ENCODE measurements at regions not wholly inside any gene's neighbourhood (a gene's known extent, or its start where the extent isn't known, plus 50 kb on each side); places are given as distances from the start of the nearest gene placed in this dataset.

GRCh38 chr6:139894271-139894670 lies 519.8 kb upstream of the CITED2 start:
- Histone ChIP-seq H3K36me3 (ENCODE audit: insufficient read depth, low read length) (no peaks in the 10 kb centered on the region), H3K4me2 (ENCODE audit: low read length) (no peak overlapping the region), H4K20me1 (ENCODE audit: insufficient read depth) (no peaks in the 10 kb centered on the region), H3K9ac (ENCODE audit: low read length) (no peak overlapping the region), H3K27ac (ENCODE audit: low read length) (no peak overlapping the region), H3K27me3 (ENCODE audit: insufficient read depth, low read depth, low read length) (no peaks in the 10 kb centered on the region), H3K79me2 (replicated peaks; ENCODE audit: insufficient read depth, low read length) (no peaks in the 10 kb centered on the region), H3K9me2 (ENCODE audit: insufficient read depth, low read length) (no peaks in the 10 kb centered on the region), H3K4me3 (ENCODE audit: low read length) (no peak overlapping the region), H2AFZ (ENCODE audit: low read depth, low read length) (no peak overlapping the region), H3F3A (ENCODE audit: insufficient read depth, low read length, poor library complexity, severe bottlenecking) (peaks cover 3% of the 10 kb centered on the region), H3K9me3 (ENCODE audit: low read length) (no peaks in the 10 kb centered on the region)
- TF ChIP-seq EZH2 (IDR thresholded peaks at IDR 0.05; ENCODE audit: borderline replicate concordance, insufficient read depth, low read length, poor library complexity, severe bottlenecking) (no peak), REST (IDR thresholded peaks at IDR 0.05; ENCODE audit: borderline replicate concordance) (no peak), TAF1 (IDR thresholded peaks at IDR 0.05; ENCODE audit: low read depth) (no peak), RAD21 (conservative IDR thresholded peaks at IDR 0.05) (no peak), POLR2AphosphoS5 (IDR thresholded peaks at IDR 0.05) (no peak), MXI1 (conservative IDR thresholded peaks at IDR 0.05; ENCODE audit: poor library complexity, severe bottlenecking) (no peak), EP300 (conservative IDR thresholded peaks at IDR 0.05; ENCODE audit: poor library complexity, severe bottlenecking) (no peak), SMC3 (conservative IDR thresholded peaks at IDR 0.05; ENCODE audit: poor library complexity) (no peak), CTCF (IDR thresholded peaks at IDR 0.05; ENCODE audit: poor library complexity, severe bottlenecking) (no peak)

- H3F3A ChIP-seq (ENCODE audit: insufficient read depth, low read length, poor library complexity, severe bottlenecking) = peaks cover 6% of the 10 kb centered on the region
- no peaks in the 10 kb centered on the region for H3K27me3 ChIP-seq (ENCODE audit: insufficient read depth, low read depth, low read length)
- no peak overlapping the region for H3K9ac ChIP-seq (ENCODE audit: low read length)
- no peaks in the 10 kb centered on the region for H3K36me3 ChIP-seq (ENCODE audit: insufficient read depth, low read length)
- no peak overlapping the region for H3K27ac ChIP-seq (ENCODE audit: low read length)
- no peaks in the 10 kb centered on the region for H3K9me2 ChIP-seq (ENCODE audit: insufficient read depth, low read length)
- H3K4me2 ChIP-seq (ENCODE audit: low read length) = no peak overlapping the region
- H3K9me3 ChIP-seq (ENCODE audit: low read length) = no peaks in the 10 kb centered on the region
- H3K79me2 ChIP-seq (replicated peaks; ENCODE audit: insufficient read depth, low read length) = no peaks in the 10 kb centered on the region
- no peak overlapping the region for H3K4me3 ChIP-seq (ENCODE audit: low read length)
- H2AFZ ChIP-seq (ENCODE audit: low read depth, low read length) = no peak overlapping the region
- TF ChIP-seq SMC3 (conservative IDR thresholded peaks at IDR 0.05; ENCODE audit: poor library complexity) (no peak), REST (IDR thresholded peaks at IDR 0.05; ENCODE audit: borderline replicate concordance) (no peak), MXI1 (conservative IDR thresholded peaks at IDR 0.05; ENCODE audit: poor library complexity, severe bottlenecking) (no peak), TAF1 (IDR thresholded peaks at IDR 0.05; ENCODE audit: low read depth) (no peak), EZH2 (IDR thresholded peaks at IDR 0.05; ENCODE audit: borderline replicate concordance, insufficient read depth, low read length, poor library complexity, severe bottlenecking) (no peak), EP300 (conservative IDR thresholded peaks at IDR 0.05; ENCODE audit: poor library complexity, severe bottlenecking) (no peak), POLR2AphosphoS5 (IDR thresholded peaks at IDR 0.05) (no peak), RAD21 (conservative IDR thresholded peaks at IDR 0.05) (no peak), CTCF (IDR thresholded peaks at IDR 0.05; ENCODE audit: poor library complexity, severe bottlenecking) (no peak)
- H4K20me1 ChIP-seq (ENCODE audit: insufficient read depth) = no peaks in the 10 kb centered on the region
Observed at GRCh38 chr6:139891471-139891870, 517.0 kb upstream of the CITED2 start.

All from neural cell (in vitro differentiated cells).